ENCODE measurements at regions not wholly inside any gene's neighbourhood (a gene's known extent, or its start where the extent isn't known, plus 50 kb on each side); places are given as distances from the start of the nearest gene placed in this dataset.

DNA sequence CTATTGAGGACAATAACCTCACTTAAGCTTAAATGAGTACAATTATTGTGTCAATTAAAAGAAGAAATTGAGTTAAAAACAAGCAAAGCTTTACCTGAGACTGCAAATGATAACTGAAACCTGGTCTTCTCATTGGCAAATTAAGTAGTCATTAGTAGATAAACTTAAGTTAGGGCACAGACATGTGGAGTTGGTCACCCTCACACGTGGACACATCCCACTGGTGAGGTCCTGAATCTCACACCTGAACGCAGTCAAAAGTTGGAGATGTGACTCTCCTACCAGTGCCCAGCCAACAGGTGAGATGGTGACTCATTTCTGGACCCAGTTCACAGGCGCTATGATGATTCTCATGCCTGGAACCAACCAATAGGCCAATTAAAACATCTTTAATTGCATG lies 311.6 kb downstream of the FOXL1 start:
- no peak for DNase-seq (ENCODE audit: low read depth)

DNA sequence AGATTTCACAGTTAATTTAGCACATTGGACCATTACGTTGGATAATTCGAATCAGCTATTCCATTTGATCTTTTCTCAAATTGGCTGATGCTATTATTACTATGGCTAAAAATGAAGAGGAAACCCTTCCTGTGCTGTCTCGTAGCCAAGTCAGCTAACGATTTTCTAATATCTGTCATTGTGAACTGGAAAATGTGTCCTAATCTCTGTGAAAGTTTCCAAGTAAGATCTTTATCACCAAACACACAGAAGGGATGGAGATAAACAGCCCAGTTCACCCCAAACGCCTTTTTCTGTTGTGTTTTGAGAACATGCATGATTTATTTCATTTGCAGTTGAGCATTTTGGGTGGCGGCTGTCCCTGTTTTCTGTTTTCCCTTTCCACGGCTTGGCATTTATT lies 312.8 kb downstream of the FOXL1 start:
- DNase-seq (ENCODE audit: low read depth): no peak

DNA sequence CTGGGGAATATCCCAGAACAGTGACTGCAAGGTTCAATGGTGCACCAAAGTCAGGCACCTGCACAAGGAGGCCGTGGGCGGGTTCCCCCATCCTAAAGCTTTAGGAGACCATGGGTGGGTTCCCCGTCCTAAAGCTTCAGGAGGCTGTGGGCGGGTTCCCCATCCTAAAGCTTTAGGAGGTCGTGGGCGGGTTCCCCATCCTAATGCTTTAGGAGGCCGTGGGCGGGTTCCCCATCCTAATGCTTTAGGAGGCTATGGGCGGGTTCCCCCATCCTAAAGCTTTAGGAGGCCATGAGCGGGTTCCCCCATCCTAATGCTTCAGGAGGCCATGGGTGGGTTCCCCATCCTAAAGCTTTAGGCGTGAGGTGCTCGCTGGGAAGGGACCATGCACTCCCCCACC lies 313.3 kb downstream of the FOXL1 start:
- no peak for DNase-seq (ENCODE audit: low read depth)

DNA sequence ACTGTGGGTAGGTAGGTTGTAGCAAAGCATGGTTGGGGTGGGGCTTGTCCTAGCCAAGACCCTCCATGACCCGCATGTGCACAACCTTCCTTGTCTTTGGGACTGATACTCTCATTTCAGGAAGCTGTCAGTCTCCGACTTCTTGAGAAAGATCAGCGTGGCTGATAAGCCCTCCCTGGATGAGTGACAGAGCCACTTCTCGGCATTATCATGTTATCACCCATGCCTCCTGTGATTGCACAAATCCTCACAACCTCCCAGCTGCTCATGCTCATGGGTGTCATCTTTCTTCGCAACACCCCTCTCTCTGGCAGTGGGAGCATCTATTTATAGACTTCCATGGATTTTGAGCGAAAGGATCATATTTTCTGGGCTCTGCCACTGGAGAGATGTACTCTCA lies 314.2 kb downstream of the FOXL1 start:
- no peak for DNase-seq (ENCODE audit: low read depth)

DNA sequence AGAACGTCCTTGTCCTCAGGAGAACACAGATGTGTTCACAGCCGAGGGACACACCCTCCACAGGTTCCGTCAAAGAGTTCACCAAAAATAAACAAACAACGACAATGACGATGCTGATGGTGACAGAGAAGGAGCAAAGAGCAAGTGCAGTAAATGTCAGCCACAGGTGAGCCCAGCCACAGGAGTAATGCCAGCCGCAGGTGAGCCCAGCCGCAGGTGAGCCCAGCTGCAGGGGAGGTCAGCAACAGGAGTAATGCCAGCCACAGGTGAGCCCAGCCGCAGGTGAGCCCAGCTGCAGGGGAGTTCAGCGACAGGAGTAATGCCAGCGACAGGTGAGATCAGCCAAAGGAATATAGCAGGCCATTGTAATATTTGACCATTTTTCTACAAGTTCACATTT lies 315.2 kb downstream of the FOXL1 start:
- DNase-seq (ENCODE audit: low read depth): no peak

DNA sequence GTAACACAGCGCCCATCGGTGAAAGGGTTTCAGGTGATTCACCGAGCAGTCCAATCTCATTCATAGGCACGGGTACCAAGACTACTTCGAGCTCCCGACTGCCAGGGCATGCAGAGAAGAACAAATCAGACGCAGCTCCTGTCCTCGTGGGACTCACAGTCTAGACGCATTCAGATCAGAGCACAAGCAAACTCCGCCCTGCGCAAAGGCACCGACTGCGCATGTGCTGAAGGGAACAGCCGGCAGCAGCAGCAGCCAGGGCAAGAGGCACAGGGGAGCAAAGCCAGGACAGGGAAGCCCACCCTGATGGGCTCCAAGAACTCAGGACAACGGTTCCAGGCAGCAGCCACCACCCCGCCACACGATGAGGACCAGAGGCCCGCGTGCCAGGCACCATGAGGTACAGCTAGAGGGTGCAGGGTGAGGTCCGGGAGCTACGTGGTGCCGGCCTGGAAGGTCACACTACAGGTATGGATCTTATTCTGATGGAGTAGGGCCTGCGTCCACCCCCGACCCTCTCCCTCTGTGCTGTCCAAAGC lies 315.7 kb downstream of the FOXL1 start:
- DNase-seq (ENCODE audit: low read depth): no peak

DNA sequence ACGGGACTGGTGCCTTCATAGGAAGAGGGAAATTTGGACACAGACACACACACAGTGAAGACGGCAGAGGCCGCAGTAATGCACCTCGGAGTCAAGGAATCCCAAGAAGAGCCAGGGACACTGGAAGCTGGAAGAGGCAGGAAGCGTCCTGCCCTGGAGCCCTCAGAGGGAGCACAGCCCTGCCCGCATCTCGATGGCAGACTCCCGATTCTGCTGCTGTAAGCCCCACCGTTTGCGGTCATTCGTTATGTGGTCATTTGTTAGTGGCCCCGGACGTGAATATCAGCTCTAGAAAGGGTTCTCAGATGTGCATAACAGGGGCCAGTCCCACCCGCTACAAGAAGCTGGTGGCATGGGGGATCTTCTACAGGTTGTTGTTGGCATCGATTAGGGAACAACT lies 316.6 kb downstream of the FOXL1 start:
- DNase-seq (ENCODE audit: low read depth): no peak

DNA sequence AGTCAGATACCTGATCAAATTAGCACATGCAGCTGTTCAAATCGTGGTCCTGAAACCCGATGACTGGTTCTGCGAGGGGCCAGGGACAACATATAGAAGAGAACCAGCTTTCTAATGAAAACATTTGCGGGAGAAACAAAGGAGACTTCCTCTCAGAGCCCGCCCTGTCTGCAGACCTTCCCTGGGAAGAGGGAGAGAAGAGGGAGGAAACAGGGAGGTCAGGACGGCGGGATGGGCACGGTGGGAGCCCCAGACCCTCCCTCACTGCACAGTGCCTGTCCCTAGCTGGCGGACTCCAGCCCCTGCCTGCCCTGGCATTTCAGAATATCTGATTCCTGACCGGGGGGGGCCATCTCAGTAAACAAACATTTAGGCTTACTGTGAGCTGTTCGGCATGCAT lies 317.3 kb downstream of the FOXL1 start:
- DNase-seq (ENCODE audit: low read depth): no peak

DNA sequence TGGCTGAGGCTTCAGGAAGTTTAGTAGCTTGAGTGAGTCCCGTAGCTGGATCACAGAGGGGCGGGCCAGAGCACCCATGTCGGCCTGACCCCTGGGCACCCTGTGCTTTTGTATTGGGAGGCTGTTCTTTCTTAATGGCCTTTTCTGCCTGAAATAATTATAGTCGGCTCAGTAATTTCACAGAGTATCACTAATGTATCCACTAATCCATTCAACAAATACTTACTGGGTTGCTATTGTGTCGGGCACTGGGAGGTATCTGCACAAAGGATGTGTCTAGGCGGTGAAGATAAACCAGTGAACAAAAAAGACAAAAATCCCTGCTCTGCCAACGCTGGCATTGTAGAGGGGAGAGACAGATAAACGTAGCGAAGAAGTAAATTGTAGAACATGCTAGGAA lies 318.6 kb downstream of the FOXL1 start:
- DNase-seq (ENCODE audit: low read depth): no peak

DNA sequence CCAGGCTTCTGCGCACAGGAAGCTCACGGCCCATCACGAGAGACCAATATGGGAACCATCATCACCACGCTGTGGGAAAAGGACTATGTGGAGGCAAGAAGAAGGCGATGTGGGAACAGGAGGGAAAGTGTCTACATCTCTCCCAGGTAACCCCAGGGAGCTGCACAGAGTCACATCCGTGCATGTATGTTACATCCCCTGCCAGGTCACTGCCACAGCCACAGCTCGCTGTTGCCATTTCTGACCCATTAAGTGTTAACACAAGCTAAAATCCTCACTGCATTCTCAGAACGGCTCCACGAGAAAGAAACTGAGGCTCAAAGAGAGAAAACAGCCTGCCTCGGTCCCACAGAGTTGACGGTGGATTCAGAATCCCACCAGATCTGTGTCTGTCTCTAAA lies 319.1 kb downstream of the FOXL1 start:
- DNase-seq (ENCODE audit: low read depth): no peak

DNA sequence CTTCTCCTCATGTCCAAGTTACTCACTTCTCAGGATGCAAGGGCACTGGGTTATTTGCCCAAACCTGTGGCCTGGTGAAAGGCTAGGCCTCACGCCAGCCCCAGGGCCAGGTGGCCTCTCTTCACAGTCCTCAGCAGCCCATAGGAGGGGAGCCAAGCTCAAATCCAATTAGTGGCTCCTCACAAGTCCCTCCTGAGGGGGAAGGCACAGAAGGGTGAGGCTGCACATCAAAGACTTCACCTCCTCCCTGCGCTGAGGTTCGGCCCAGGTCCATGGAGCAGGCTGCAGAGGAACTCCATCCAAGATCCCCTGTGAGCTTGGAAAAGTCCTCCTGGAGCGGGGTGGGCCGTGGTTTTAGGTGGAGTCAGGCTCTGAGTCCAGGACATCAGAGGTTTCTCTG lies 320.0 kb downstream of the FOXL1 start:
- DNase-seq (ENCODE audit: low read depth): no peak

DNA sequence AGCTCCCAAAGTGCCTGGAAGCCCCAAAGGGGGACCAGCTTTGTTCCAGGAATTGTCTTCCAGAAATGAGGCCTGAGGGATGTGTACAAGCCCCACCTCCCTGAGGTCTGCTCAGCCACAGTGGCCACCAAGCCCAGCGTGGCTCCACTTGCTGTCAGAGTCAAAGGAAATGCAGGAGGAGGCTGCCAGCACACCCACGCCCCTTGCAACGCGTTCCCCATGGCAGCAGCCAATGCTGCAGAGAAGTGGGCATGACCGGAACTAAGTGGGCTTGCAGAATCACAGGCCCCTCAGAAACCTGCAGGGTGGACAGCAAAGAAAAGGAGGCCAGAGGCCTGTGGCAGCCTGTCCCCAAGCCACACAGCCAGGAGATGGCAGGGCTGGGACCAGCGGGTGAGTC lies 320.8 kb downstream of the FOXL1 start:
- DNase-seq (ENCODE audit: low read depth): no peak

DNA sequence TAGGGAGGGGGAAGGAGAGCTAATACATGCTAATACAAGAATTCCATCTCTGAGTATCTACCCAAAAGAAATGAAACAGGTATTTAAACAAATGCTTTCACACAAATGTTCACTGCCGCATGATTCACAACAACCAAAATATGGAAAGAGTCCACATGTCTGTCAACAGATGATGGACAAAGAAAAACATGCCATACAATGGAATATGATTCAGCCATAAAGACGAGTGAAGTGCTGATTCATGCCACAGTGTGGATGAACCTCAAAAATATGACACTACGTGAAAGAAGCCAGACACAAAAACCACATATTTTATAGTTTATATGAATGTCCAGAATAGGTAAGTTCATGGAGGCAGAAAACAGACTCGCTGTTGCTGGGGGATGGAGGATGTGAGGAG lies 321.4 kb downstream of the FOXL1 start:
- no peak for DNase-seq (ENCODE audit: low read depth)

DNA sequence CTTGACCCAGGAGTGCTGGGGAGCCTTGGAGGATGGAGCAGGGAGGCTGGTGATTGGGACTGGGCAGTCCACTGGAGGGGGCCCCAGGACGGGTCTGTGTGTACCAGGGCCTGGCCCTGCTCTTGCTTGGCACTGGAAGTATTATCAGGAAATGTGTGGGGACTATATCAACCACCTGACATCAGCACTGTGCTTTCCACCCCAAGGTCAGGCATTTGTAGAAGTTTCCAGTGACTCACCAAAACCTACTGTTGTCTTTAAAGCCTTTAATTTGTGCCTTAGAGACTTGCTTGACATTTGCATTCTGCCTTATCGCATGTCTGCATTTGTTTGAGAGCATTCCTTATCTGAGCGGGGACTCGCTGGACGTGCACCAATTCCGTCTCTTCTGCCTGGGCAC lies 323.1 kb downstream of the FOXL1 start:
- no peak for DNase-seq (ENCODE audit: low read depth)

DNA sequence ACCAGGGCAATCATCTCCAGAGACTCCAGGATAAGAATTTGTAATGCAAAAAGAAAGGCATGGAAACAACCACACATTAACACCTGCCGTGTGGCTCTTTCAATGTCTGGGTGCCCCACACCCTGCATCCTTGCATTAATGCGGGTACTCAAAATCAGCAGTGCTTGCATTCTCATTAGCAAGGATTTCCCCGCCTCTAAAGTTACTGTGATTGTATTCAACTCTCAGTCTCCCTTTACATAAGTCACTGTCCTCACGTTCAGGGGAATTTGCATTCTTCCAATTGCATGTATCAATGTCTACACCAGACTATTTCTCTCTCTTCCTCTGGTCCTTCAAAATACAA lies 324.3 kb downstream of the FOXL1 start:
- no peak for DNase-seq (ENCODE audit: low read depth)

DNA sequence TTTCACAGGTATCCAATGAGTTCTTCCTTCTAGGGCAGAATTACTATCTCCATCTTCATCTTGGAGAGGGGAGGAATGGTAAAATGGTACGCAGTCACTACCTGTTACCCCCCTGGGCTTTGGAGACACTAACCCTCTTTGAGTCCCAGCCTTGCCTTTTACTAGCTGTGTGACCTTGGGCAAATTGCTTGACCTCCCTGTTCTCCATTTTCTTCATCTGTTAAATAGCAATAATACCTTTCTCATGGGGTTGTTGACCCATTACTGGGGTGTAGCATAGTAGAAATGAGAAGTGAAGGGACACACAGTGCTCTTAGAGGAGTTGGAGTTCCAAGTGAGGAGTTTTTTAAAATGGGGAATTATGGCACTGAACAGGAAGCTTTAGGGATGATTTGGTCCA lies 324.7 kb downstream of the FOXL1 start:
- no peak for DNase-seq (ENCODE audit: low read depth)

DNA sequence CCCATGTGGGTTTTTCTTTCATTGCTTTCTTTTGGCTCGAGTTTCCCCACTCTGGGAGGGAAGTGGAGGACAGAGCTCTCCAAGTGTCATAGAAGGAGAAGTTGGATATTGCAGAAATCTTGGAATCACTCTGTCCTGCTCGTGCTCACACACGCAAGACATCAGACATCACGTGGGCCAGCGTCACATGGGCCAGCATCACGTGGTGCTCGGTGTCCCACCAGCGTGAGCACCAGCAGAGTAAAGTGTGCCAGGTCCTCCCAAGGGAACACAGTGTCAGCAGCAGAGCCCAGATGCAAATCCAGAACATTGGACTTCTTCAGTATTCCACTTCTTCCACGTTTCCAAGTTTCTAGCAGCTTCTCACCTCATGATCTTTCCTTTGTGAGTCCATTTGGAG lies 327.0 kb downstream of the FOXL1 start:
- no peak for DNase-seq (ENCODE audit: low read depth)

DNA sequence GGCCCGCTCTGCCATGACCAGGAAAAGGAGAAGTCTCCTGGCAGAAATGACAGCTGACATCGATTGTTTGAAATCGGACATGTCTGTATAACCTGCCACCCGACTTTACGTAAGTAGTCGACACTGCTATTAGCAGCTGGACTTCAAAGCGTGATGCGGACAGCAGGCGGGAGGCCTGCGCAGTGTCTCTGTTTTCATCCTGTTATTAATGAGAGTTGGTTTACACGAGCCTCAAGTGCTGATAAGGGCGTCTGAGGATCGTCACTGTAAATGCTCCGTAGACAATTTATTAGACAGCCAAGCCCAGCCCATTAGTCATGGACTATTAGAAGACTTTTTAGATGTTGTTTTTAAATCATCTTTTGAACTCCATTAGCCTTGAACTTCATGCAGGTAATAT lies 328.3 kb downstream of the FOXL1 start:
- no peak for DNase-seq (ENCODE audit: low read depth)

DNA sequence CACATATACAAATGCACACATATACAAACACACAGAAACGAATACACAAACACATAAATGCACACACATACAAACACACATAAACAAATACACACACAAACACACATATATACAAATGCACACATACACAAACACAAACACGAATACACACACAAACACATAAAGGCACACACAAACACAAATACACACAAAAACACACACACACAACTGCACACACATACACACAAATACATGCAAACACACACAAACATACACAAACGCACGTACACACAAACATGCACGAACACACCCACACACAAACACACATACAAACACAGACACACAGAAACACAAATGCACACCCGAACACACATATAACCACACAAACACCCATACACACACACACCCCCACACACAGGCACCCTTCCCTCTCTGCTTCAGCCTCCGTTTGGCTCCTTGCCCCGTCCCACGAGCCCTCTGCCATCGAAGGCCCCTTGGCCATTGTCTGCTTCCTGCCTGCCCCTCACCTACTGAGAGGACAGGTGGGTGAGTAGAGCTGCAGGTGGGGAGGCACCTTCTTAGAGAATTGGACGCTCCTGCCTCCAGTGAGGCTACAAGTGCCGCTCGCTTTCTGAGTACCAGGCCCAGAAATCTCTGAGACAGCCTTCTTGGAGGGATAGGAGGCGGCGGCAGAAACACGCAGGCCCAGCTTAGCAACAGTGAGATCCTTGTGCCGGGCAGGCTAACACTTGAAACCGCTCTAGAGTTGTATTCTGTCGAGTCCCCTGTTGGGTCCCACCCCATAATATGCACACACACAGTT lies 331.2 kb downstream of the FOXL1 start:
- DNase-seq (ENCODE audit: low read depth): no peak

DNA sequence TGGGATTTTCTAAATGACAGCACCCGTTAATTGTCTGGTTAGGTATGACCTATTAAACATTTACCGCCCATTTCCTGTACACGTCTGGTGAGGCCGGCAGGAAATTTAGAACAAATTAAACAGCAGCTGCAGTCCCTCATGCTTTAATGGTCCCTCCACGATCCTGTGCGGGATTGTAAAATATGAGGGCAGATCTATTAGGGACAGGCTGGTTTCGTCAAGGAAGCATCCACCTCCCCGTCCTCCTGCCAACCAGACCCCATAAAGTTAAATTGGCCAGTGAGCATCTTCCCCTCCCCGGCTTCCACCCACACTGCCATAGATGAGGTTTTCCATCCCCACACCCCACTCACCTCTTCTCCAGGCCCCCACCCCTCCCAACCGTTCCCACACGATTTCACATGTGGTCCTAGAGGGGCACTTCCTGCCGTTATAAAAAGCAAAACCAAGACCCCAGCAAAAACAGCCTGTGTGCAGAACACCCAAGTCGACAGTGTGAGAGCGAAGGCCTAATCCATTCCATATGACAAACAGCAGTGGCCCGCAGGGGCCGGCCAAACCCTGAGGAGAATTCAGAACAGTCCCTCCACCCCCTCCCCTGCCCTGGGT lies 331.9 kb downstream of the FOXL1 start:
- no peak for DNase-seq (ENCODE audit: low read depth)

DNA sequence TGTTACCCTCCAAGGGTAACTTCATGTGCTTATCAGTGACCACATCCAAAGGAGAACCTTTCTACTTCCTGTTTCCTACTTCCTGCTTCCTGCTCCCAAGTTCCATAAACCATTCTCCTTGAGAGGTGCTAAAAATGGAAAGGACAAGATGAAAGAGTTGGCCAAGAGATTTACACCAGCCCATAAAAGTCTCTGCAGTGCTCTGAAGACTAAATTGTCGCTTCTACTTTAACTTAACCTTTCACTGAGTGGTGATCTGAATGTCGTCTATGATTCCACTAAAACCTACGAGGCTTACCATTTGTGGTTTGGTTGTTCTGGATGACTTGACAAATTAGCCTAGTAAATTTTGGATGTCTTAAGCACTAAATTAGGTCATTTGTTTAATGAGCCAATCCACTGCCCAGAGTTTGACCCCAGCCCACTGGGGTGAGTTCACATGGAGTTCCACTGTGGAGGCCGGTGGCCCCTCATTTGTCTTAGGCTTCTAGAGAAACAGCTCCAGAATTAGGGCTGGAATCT lies 333.1 kb downstream of the FOXL1 start:
- no peak for DNase-seq (ENCODE audit: low read depth)

DNA sequence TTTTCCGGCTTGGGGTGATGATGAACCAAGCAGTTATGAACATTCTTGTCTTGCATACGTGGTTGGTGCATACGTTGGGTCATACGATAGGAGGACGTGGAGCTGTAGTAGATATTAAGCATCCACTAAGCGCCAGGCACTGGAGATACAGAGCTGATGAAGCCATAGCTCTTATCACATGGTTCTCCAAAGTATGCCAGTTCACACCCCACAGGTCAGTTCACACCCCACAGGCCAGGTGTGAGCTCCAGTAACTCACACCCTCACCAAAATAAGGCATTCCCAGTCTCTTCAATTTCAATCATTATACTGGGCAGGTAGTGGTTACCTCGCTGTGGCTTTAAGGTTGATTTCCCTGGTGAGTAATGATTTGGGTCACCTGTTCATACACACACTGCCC lies 335.5 kb downstream of the FOXL1 start:
- DNase-seq (ENCODE audit: low read depth): no peak

DNA sequence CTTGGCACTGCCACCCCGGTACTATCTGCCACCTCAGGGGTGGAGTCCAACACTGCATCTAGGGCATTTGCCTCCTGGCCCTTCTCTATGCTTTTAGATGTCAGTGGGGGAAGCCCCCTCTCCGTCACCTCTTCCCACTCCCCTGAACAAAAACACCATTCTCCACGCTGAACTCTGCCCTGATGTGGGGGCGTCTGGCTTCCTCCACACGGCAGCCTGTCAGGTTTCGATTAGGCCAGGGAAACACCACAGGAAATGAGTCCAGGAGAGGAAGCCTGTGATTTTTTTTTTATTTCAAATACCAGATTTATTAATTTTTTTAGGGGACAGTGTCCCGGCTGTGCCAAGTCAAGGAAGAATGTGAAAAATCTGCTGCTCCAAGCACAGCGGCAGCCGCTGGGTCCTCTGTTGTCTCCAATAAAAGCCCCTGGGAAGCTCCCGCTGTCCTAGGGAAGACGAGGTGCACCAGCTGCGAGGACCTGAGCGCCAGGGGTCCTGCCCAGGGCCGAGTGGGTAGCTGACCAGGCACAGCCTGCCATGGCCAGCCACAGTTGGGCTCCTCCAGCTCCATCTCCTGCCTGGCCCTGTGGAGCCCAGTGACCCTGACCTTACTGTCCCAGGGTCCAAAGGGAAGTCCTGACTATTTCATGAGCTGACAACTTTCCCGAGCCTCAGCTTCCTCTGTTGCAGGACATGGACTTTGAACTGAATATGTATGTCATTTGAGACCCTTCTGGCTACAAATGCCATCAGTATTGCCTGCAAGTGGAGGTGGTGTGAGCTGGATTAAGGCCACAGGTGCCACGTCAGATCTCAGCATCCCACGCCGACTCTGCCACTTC lies 336.7 kb downstream of the FOXL1 start:
- DNase-seq (ENCODE audit: low read depth): no peak
